GM12874 (cell line): ENCODE measurements at regions not wholly inside any gene's neighbourhood (a gene's known extent, or its start where the extent isn't known, plus 50 kb on each side); places are given as distances from the start of the nearest gene placed in this dataset.

Experiments used
- CTCF ChIP-seq: IDR thresholded peaks from 2 replicates; pipeline ENCODE4 v1.5.1; 2011; ENCODE audit warnings: low read depth, mild to moderate bottlenecking, control low read depth, low read length, moderate library complexity; ENCODE audit not compliant: insufficient read depth

GRCh38 chr12:43255522-43256111, 296.4 kb downstream of the ADAMTS20 start:
- no peak for TF ChIP-seq CTCF

GRCh38 chr12:43252585-43252984, 299.4 kb downstream of the ADAMTS20 start:
- no peak for TF ChIP-seq CTCF

GRCh38 chr12:43245947-43246346, 306.1 kb downstream of the ADAMTS20 start:
- no peak for TF ChIP-seq CTCF

GRCh38 chr12:43241986-43242385, 310.0 kb downstream of the ADAMTS20 start:
- no peak for TF ChIP-seq CTCF

DNA sequence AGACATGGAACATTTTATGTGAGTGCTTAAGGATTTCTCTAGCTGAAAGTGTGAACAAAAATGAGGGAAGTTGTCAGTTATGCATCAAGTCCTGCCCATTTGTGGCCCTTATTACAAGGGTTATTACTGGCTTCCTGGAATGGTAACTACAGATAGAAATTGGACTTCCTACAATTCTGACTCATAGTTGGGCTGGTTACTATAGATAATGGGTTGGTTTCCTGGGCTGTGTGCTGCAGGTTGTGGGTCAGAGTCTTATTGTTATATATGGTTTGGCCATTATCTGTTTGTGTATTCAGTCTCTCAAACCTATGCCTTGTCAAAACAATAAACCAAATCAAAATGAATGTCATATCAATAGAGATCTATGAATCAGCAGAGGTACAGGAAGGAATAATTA, 313.7 kb downstream of the ADAMTS20 start:
- TF ChIP-seq CTCF = no peak

DNA sequence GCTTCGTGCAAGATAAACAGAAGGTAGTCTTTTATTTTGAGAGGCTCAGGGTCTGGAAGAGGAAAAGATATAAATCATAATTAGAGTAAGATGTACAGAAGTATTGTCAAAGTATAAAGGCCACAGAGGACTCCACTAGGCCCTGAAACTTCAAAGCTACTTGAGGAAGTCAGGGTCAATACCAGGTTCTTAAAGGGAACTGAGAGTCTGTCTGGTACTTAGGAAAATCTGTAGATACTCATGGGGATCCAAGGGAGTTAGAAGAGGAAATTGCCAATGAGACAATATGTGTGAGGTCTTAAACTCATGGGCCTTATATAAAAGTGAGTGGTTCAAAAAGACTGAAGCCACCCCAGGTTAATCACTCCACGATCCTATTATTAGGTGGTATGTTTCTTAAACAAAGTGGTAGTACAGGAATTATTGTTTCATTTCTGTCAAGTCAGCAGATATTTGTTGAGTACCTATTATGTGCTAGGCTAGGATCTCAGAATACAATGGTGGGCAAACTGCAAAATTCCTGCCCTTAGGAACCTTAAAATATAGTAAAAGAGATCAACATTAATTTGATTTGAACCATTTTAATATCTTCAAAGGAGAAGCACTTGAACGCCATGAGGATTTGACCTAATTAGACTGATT, 314.6 kb downstream of the ADAMTS20 start:
- no peak for TF ChIP-seq CTCF

DNA sequence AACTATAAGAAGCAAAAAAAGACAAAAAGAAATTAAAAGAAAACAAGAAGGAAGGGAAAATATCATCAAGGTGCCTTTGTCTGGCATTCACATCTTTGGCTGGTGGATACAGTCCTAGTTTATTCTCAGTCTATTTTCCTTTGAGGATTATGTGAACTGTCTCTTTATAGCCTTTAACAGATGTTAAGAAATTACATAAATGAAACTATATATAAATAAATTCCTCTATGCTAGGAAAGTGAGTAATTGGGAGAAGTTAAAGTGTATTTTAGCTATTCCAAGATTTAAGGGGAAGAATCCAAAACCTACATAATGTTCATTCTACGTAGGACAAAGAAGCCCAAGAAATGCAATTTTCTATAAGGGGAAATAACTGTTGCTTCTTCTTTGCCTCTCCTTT, 316.3 kb downstream of the ADAMTS20 start:
- TF ChIP-seq CTCF = no peak
